ENCODE measurements at regions not wholly inside any gene's neighbourhood (a gene's known extent, or its start where the extent isn't known, plus 50 kb on each side); places are given as distances from the start of the nearest gene placed in this dataset.

DNA sequence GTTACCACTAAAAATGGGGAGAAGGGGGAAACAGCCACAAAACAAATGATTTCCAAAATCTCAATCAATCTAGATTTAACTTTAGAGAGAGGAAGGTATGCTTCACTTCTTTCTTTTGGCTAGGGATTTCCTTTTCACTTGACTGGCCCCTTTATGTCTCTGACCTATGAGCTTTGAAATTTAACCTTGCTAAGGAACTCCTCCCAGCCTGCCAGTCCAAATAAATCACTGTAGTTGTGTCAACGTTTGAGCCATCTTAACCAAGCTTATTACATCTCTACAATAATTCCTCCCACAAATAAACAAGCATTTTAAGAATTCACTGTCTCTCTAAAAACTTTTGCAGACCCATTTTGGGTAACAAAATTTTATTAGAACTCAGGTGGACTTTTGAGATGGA lies 315.5 kb upstream of the CELF2 start:
- H3K4me2 ChIP-seq (ENCODE audit: low read depth, low read length) = no peak overlapping the region
- H3K9me1 ChIP-seq (ENCODE audit: insufficient read depth, low read length) = no peaks in the 10 kb centered on the region
- no peak overlapping the region for H2AFZ ChIP-seq (replicated peaks; ENCODE audit: low read length, poor library complexity)
- no peak overlapping the region for H3K4ac ChIP-seq (ENCODE audit: low read depth, low read length)
- H4K8ac ChIP-seq (ENCODE audit: low read depth in 2 of 2, low read length in 2 of 2) = no peak overlapping the region
- H4K91ac ChIP-seq (ENCODE audit: insufficient read depth, low read depth, low read length) = no peak overlapping the region
- H2BK20ac ChIP-seq (ENCODE audit: low read depth, low read length) = no peak overlapping the region
- H3K79me1 ChIP-seq (ENCODE audit: low read depth in 1 of 2, low read length in 2 of 2) = no peaks in the 10 kb centered on the region
- H3K4me1 ChIP-seq (ENCODE audit: control insufficient read depth, insufficient read depth, low read length) = no peaks in the 10 kb centered on the region
- H2AK9ac ChIP-seq (replicated peaks; ENCODE audit: low read depth, low read length, poor library complexity) = no peak overlapping the region
- DNase-seq (no peak), ATAC-seq (ENCODE audit: low read depth) (no peak)
- intact Hi-C loops (cut with micrococcal nuclease) = no loop called here
- no peak overlapping the region for H3K9ac ChIP-seq (ENCODE audit: low read depth, low read length)
- no peaks in the 10 kb centered on the region for H3K36me3 ChIP-seq (ENCODE audit: control insufficient read depth, insufficient read depth, low read length)
- no peak overlapping the region for H3K4me3 ChIP-seq (ENCODE audit: insufficient read depth, low read depth, low read length)
- H4K20me1 ChIP-seq (ENCODE audit: insufficient read depth, low read length) = no peaks in the 10 kb centered on the region
- ChIA-PET CTCF (no interaction called here), POLR2A (ENCODE audit: unreplicated experiment) (no interaction called here)
- no peaks in the 10 kb centered on the region for H3K27me3 ChIP-seq (ENCODE audit: control insufficient read depth, insufficient read depth, low read length)
- H3K27ac ChIP-seq (ENCODE audit: insufficient read depth, low read length) = no peak overlapping the region
- no peak overlapping the region for H3K56ac ChIP-seq (ENCODE audit: extremely low read depth, insufficient read depth, low read length)
- H3K18ac ChIP-seq (ENCODE audit: low read depth, low read length) = no peak overlapping the region
- no CpG with 5 or more reads among the region's 1 CpG for WGBS, 2 experiments (ENCODE audit: extremely low coverage in 2 of 2, insufficient read length in 1 of 2)
- H2BK15ac ChIP-seq (ENCODE audit: low read depth, low read length) = no peak overlapping the region
- no peak overlapping the region for H2BK5ac ChIP-seq (ENCODE audit: low read depth, low read length, poor library complexity, severe bottlenecking)
- H3K23ac ChIP-seq (ENCODE audit: low read depth, low read length) = no peak overlapping the region
- no peaks in the 10 kb centered on the region for H3K9me3 ChIP-seq (ENCODE audit: control insufficient read depth, insufficient read depth, low read length)
- TF ChIP-seq FOS (IDR thresholded peaks at IDR 0.05; ENCODE audit: low read depth, low read length) (no peak), BHLHE40 (IDR thresholded peaks at IDR 0.05; ENCODE audit: low read depth, low read length) (no peak), CEBPB (IDR thresholded peaks at IDR 0.05; ENCODE audit: low read depth, low read length) (no peak), MAZ (IDR thresholded peaks at IDR 0.05; ENCODE audit: borderline replicate concordance, low read depth, low read length) (no peak), RCOR1 (IDR thresholded peaks at IDR 0.05; ENCODE audit: insufficient replicate concordance, low read length) (no peak), RFX5 (IDR thresholded peaks at IDR 0.05; ENCODE audit: low read depth, low read length) (no peak), MXI1 (IDR thresholded peaks at IDR 0.05; ENCODE audit: borderline replicate concordance, low read depth, low read length) (no peak), RAD21 (IDR thresholded peaks at IDR 0.05; ENCODE audit: low read length) (no peak)
- TF ChIP-seq, protein P1, sequence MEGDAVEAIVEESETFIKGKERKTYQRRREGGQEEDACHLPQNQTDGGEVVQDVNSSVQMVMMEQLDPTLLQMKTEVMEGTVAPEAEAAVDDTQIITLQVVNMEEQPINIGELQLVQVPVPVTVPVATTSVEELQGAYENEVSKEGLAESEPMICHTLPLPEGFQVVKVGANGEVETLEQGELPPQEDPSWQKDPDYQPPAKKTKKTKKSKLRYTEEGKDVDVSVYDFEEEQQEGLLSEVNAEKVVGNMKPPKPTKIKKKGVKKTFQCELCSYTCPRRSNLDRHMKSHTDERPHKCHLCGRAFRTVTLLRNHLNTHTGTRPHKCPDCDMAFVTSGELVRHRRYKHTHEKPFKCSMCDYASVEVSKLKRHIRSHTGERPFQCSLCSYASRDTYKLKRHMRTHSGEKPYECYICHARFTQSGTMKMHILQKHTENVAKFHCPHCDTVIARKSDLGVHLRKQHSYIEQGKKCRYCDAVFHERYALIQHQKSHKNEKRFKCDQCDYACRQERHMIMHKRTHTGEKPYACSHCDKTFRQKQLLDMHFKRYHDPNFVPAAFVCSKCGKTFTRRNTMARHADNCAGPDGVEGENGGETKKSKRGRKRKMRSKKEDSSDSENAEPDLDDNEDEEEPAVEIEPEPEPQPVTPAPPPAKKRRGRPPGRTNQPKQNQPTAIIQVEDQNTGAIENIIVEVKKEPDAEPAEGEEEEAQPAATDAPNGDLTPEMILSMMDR (conservative IDR thresholded peaks at IDR 0.05; ENCODE audit: low read depth, low read length) = no peak
- TF ChIP-seq, protein P2, sequence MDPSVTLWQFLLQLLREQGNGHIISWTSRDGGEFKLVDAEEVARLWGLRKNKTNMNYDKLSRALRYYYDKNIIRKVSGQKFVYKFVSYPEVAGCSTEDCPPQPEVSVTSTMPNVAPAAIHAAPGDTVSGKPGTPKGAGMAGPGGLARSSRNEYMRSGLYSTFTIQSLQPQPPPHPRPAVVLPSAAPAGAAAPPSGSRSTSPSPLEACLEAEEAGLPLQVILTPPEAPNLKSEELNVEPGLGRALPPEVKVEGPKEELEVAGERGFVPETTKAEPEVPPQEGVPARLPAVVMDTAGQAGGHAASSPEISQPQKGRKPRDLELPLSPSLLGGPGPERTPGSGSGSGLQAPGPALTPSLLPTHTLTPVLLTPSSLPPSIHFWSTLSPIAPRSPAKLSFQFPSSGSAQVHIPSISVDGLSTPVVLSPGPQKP (IDR thresholded peaks at IDR 0.05; ENCODE audit: borderline replicate concordance, low read depth, low read length) = no peak
- TF ChIP-seq, protein P3, sequence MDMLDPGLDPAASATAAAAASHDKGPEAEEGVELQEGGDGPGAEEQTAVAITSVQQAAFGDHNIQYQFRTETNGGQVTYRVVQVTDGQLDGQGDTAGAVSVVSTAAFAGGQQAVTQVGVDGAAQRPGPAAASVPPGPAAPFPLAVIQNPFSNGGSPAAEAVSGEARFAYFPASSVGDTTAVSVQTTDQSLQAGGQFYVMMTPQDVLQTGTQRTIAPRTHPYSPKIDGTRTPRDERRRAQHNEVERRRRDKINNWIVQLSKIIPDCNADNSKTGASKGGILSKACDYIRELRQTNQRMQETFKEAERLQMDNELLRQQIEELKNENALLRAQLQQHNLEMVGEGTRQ (IDR thresholded peaks at IDR 0.05; ENCODE audit: low read depth, low read length) = no peak
- BruUV-seq (replicated peaks) = no TSS peak
- no peak overlapping the region for H3K14ac ChIP-seq (replicated peaks; ENCODE audit: low read depth, low read length)
- H4K5ac ChIP-seq (ENCODE audit: low read depth, low read length) = no peak overlapping the region
- dilution Hi-C loops (cut with HindIII; ENCODE audit: low sequenced_read_pairs, unreplicated experiment) = no loop called here
- H2AK5ac ChIP-seq (ENCODE audit: low read depth, low read length) = no peak overlapping the region
- in situ Hi-C loops (cut with MboI; ENCODE audit: low sequenced_read_pairs) = no loop called here
- H2BK120ac ChIP-seq (ENCODE audit: low read depth, low read length) = no peak overlapping the region

All from IMR-90 (cell line).